PC-9 (cell line): ENCODE measurements at regions not wholly inside any gene's neighbourhood (a gene's known extent, or its start where the extent isn't known, plus 50 kb on each side); places are given as distances from the start of the nearest gene placed in this dataset.

Experiments
- CTCF ChIP-seq: fragments of 200-600 bp; sonication (generic); conservative IDR thresholded peaks from 2 replicates; pipeline ENCODE4 v1.6.1; 2017; ENCODE audit warnings: mixed run types, antibody characterized with exemption, mild to moderate bottlenecking, moderate library complexity
- EZH2 ChIP-seq: fragments of 200-600 bp; sonication (generic); IDR thresholded peaks from 2 replicates; pipeline ENCODE4 v1.8.0; 2017; ENCODE audit warnings: antibody characterized with exemption, low read depth

GRCh38 chr4:164177753-164178152 is 576.2 kb upstream of the SMIM31 start:
- TF ChIP-seq CTCF (no peak), EZH2 (no peak)
